ENCODE measurements at regions not wholly inside any gene's neighbourhood (a gene's known extent, or its start where the extent isn't known, plus 50 kb on each side); places are given as distances from the start of the nearest gene placed in this dataset.
"Not testable (repeated sequence)": the region's sequence is repeated elsewhere in the genome, so short reads cannot be mapped to it uniquely, and the experiment has no call there.

DNA sequence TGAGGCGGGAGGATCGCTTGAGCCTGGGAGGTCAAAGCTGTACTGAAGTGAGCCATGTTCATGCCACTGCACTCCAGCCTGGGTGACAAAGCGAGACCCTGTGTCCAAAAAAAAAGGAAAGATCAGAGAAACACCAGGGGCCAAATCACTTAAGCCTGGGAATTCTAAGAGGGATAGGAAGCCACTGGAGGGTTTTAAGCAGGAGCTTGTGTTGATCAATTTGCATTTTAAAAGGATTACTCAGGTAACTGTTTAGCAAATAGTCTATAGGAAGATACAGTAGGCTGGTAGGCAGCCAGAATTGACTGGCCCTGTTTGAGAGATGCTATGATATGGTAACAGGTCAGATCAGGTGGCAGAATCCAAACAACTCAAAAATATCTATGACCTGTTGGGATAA is 162.7 kb downstream of the SPTSSA start:
- no peak for DNase-seq

DNA sequence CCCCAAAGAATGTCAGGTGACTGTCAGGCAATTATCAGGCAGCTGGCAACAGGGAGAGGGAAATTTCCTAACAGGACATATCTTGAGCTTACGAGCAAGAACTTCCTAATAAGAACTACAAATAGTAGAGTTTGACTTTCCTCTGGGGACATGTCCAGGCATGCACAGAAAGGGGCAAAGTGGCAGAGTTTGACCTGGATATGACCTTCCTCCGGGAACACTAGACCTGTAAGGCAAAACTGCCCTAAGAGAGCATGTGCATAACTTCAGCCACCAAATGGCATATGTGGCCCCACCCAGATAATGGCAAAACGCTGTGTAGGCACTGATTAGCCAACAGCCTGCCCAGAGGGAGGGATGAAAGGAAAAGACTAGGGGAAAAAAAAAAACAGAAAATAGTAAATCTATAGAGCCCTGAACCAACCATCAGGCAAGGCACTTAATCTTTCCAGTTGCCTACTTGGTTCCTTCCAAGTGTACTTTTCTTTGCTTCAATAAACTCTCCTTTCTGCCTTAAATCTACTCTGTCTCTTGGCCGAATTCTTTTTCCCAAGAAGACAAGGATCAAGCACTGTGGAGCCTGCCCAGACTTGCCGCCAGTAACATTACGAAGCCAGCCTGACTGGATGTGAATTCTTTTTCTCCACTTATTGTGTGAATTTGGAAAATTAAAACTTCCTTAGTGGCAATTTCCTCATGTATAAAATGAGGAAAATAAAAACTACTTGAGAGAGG is 164.1 kb downstream of the SPTSSA start:
- no peak for DNase-seq

- DNase-seq = no peak
Observed at GRCh38 chr14:34283590-34283989, 178.4 kb downstream of the SPTSSA start.

GRCh38 chr14:34277191-34277590 is 184.8 kb downstream of the SPTSSA start:
- DNase-seq = no peak

DNA sequence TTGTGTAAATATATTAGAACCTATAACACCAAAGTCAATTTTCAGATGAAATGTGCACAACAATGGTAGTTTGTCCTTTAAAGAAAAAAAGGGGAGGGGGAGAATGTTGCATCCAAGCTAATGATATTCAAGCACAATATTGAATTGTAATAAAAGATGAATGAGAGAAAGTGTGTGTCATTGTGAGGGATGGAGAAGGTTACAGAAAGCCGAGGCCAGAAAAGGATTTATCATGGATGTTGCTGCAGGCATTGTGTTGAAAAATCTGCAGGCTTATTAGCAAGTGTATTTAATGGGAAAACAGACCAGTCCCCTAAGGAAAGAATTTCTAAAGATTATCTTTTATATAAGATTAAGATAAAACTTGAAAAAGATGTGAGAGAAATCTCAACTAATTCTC is 186.5 kb downstream of the SPTSSA start:
- no peak for DNase-seq

- no peak for DNase-seq
Observed at GRCh38 chr14:34275078-34275477, 187.0 kb downstream of the SPTSSA start.

GRCh38 chr14:34273716-34274115 is 188.3 kb downstream of the SPTSSA start:
- not testable (repeated sequence) for DNase-seq

GRCh38 chr14:34270361-34270760 is 191.7 kb downstream of the SPTSSA start:
- DNase-seq = no peak

DNA sequence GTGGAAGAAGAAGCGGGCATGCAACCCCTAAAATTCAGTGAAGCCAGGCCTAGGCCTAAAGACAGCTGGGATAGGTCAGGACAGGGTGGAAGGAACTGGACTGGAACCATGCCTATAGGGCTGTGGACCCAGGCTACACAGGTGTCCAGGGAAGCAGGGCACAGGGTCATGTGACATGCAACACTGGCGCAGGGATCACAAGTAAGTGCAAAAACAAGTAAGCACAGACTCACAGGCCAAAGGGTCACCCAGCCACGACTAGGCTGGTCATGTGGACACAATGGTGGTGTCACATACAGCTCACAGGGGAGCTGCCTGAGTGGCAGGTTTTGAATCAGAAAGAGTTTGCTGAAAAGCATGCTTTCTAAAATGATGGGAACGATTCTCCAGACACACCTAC is 195.7 kb downstream of the SPTSSA start:
- no peak for DNase-seq

DNA sequence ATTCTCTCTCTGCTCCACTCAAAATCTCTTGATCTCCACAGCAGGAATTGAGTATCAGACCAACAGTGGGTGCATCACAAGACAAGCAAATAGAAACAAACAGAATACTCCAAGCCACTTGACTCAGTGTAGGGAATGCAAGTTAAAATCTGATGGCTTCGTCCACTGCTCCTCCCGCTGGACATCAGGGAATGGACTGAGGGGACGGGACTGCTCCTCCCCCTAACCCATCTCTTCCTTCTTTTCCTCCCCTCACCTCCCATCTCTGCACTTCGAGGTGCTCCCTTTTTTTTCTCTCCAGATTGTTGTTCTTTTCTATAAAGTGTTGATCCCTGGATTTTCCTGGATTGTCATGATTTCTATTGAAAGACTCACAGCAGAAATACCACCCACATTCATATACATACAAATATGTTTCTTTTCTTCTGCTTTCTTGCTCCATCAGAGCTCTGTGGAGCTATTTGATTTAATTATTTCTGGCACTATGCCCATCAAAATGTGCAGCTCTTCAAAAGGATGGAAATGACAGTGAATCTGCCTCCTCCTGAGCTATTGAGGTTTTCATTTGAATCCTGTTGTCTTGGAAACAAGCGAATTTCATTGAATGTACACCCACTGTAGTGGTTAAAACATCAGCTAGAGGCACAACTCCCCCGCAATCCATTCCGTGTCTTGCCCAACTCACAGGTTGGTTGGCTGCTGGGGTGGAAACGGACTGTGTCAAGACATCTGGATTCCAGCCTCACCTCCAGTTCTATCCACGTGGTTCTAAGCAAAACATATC is 199.7 kb downstream of the SPTSSA start:
- no peak for DNase-seq

DNA sequence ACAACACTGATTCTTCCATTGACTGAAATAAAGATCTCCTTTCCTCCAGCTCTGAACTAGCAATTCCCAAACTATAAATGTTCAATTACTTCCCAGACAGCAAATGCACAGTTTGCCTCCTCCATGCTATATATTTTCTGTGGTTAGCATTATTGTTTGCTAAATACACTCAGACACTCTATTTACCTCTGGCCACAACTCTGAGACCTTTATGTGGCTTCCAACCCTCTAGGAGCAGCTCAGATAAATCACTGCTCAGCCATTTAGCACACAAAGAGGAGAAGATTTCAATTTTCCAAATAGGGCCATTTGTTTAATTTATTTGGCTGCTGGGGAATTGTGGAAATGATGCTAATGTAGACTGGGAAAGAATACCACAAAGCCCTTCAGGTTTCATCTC is 202.0 kb downstream of the SPTSSA start:
- DNase-seq = no peak

GRCh38 chr14:34258318-34258717 is 203.7 kb downstream of the SPTSSA start:
- no peak for DNase-seq

DNA sequence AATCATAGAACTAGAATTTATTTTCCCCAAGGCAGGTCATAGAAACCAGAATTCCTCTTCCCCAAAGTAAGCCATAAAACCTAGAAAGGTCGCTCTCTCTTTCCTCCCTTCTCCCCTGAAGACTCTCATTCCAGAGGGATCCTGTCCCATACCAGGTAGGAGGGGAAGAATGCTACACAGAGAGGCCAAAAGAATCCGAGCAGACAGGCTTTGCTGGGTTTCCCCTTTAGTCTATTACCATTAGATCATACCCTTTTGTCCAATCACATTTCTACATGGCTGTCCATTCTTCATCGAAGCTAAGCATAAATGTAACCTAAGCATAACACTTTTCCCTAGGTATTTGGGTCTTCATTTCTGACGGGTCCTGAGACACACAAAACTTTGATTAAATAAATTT is 204.5 kb downstream of the SPTSSA start:
- no peak for DNase-seq

DNA sequence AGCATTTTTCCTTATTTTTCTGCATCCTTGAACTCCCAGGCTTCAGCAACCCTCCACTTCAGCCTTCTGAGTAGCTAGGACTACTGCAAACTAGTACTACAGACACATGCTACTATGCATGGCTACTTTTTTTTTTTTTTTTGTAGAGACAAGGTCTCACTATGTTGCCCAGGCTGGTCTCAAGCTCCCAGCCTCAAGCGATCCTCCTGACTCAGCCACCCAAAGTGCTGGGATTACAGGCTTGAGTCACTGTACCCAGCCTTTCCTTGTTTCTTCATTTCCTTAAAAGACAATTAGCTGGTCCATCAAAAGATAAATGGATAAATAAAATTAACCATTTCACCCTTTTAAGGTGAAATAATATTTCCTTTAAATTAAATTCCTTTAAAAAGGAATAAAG is 205.8 kb downstream of the SPTSSA start:
- no peak for DNase-seq

GRCh38 chr14:34254571-34254970 is 207.5 kb downstream of the SPTSSA start:
- DNase-seq = no peak

- no peak for DNase-seq
Observed at GRCh38 chr14:34254031-34254430, 208.0 kb downstream of the SPTSSA start.

- DNase-seq = no peak
Observed at GRCh38 chr14:34252227-34252626, 209.8 kb downstream of the SPTSSA start.

DNA sequence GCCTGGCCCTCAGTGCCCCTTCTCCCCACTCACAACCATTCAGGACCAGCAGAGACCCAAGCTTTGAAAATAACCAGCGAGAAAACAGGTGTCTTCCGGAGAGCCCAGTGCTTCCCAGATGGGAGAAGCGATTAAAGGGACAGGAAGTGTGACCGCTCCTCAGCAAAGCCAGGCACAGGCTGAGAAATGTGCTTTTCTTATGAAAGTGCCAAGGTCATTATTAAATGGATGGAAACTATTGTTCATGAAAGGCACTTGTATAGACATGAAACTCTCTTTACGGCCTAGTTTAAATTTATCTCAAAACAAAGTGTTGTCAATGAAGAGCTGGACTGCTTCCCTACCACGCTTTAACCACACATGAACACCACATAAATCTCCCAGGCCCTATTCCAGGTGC is 210.4 kb downstream of the SPTSSA start:
- no peak for DNase-seq

- no peak for DNase-seq
Observed at GRCh38 chr14:34250959-34251358, 211.1 kb downstream of the SPTSSA start.

DNA sequence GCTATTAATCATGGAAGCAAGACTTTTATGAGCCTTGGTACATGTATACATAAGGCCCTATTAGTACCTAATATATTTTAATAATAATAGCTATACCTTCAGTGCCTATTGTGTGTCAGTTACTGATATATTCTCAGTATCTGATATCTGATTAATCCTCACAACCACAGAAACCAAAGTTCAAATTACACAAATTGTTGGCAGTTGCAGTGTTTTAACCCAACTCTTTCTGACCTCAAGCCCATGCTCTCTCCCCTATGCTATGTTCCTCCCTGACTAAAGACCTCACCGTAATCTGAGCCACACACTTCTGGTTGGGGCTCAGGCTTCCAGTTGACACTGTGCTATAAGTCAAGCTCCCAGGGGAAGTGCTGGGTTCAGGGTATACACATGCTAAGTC is 214.4 kb downstream of the SPTSSA start:
- no peak for DNase-seq

GRCh38 chr14:34246206-34246605 is 215.8 kb downstream of the SPTSSA start:
- no peak for DNase-seq

DNA sequence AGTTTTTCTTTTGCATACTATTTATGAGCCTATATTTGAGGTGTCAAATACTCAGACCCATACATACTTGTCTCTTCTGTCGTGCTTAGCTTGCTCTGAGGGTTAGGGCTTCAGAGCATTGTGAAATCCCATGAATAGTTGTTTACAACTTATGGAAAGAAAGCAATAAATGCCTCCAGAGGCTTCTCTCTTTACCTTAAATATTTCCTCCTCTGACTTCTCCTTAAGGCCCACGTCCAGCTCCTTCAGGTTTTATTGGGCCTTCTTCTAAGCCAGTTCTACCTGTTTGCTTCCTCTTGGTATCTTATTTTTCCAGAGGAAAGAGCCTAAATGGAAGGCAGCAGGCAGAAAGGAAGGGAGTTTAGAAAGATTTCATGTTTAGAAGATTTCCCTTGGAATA is 218.6 kb downstream of the SPTSSA start:
- DNase-seq = no peak

DNA sequence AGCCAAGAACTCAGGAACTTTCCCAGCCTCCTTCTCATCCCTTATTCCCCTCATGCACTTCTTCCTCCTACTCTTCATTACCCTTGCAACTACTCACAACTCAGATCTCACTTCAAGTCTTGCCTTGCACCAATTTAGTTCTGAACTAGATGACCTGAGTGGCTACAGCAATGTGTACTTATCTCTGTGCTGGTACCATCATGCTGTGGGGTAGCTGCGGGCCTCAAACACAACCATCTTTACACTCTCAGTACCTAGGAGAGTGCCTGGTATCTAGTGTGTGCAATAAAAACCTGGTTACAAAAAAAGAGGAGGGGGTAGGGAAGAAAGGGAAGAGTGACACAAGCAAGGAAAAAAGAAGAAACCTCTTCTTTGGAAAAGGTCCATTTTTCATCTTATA is 219.0 kb downstream of the SPTSSA start:
- DNase-seq = no peak

DNA sequence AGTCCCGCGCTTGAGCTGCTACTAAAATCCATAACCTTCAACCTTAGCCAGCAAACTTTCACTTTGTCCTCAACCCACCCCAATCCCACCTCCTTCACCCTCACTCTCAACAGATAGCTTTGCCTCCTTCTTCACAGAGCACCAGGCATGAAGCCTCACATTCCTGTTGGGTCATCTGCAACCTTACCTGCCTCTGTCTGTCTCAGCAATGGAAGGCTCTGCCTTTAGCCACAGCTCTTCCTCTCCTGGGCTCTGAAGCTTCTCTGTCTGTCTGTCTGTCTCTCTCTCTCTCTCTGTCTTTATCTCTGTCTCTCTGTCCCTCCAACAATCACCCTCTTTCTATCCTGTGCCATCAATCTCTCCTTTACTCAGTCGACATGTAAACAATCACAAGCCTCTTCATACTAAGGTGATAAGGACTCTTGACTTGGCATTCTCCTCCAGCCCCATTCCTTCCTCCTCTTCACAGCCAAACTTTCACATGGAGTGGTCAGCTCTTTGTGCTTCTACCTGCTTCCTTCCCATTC is 220.8 kb downstream of the SPTSSA start:
- no peak for DNase-seq

Measured in T-helper 9 cell (primary cell).